CD4-positive, CD25-positive, alpha-beta regulatory T cell (primary cell): ENCODE measurements at regions not wholly inside any gene's neighbourhood (a gene's known extent, or its start where the extent isn't known, plus 50 kb on each side); places are given as distances from the start of the nearest gene placed in this dataset.
"Not testable (repeated sequence)": the region's sequence is repeated elsewhere in the genome, so short reads cannot be mapped to it uniquely, and the experiment has no call there.

Experiments
- ATAC-seq, 2 donors: fragments of 150-1000 bp; cut with Tn5 transposase; one replicate each; pipeline ENCODE4 v1.10.0; 2021; ENCODE audit warnings: low read depth in 2 of 2, moderate number of reproducible peaks in 2 of 2, moderate library complexity in 1 of 2
- DNase-seq, 3 donors: peaks; one replicate each; pipeline versions ENCODE4 v3.0.0 to v3.0.0-alpha.2; 2012 to 2022; ENCODE audit warnings: mixed read lengths in 1 of 3
- H3K27ac ChIP-seq: one replicate; pipeline ENCODE4 v1.7.0; 2013; ENCODE audit warnings: mild to moderate bottlenecking, low read length; ENCODE audit not compliant: insufficient read depth, poor library complexity, severe bottlenecking
- H3K27me3 ChIP-seq: one replicate; pipeline ENCODE4 v1.7.0; 2013; ENCODE audit warnings: low read length; ENCODE audit not compliant: control insufficient read depth, insufficient read depth
- H3K36me3 ChIP-seq: one replicate; pipeline ENCODE4 v1.7.0; 2013; ENCODE audit warnings: mild to moderate bottlenecking, low read length, moderate library complexity; ENCODE audit not compliant: control insufficient read depth, insufficient read depth
- H3K4me1 ChIP-seq: 2 replicates; pipeline ENCODE4 v1.7.0; 2013; ENCODE audit warnings: mild to moderate bottlenecking, low read length; ENCODE audit not compliant: insufficient read depth, control insufficient read depth, poor library complexity, severe bottlenecking
- H3K4me3 ChIP-seq: one replicate; pipeline ENCODE4 v1.7.0; 2013; ENCODE audit warnings: low read depth, mild to moderate bottlenecking, low read length, moderate library complexity
- H3K9me3 ChIP-seq, 2 experiments: 1 replicate in 1 of 2; 2 replicates in 1 of 2; pipeline ENCODE4 v1.7.0; 2013; ENCODE audit warnings: low read length in 2 of 2, mild to moderate bottlenecking in 1 of 2, moderate library complexity in 1 of 2; ENCODE audit not compliant: control insufficient read depth in 2 of 2
- H3K27ac Mint-ChIP-seq, 3 donors: one replicate each; pipeline ENCODE4 v1.8.0; 2020 to 2022; ENCODE audit warnings: mild to moderate bottlenecking in 3 of 3, mixed read lengths in 3 of 3, moderate library complexity in 2 of 3
- H3K27me3 Mint-ChIP-seq: one replicate; pipeline ENCODE4 v1.8.0; 2022; ENCODE audit warnings: mild to moderate bottlenecking, mixed read lengths
- H3K36me3 Mint-ChIP-seq: one replicate; pipeline ENCODE4 v1.8.0; 2020; ENCODE audit warnings: mixed read lengths
- H3K4me1 Mint-ChIP-seq, 4 donors: one replicate each; pipeline ENCODE4 v1.8.0; 2020 to 2022; ENCODE audit warnings: mixed read lengths in 4 of 4, mild to moderate bottlenecking in 1 of 4
- H3K4me3 Mint-ChIP-seq, 4 donors: one replicate each; pipeline ENCODE4 v1.8.0; 2020 to 2022; ENCODE audit warnings: mild to moderate bottlenecking in 4 of 4, mixed read lengths in 4 of 4, moderate library complexity in 3 of 4
- H3K9me3 Mint-ChIP-seq, 7 donors: one replicate each; pipeline ENCODE4 v1.8.0; 2020 to 2022; ENCODE audit warnings: mixed read lengths in 7 of 7, mild to moderate bottlenecking in 3 of 7, moderate library complexity in 2 of 7

DNA sequence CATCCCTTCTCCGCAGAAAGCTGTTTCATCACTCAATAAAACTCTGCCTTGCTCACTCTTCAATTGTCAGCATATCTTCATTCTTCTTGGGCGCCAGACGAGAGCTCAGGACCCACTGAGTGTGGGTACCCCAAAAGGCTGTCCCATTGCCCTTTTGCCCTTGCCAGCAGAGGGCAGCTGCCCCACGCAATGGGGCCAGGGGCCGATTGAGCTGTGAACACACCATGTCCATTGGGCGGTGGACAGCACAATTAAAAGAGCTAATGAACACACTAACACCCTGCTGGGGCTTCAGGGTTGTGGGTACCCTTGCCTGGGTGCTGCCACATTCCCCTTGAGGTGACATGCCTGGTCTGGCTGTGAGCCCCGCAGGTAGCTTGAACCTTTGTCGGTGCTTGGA is 487.2 kb upstream of the NUDT12 start:
- Histone ChIP-seq H3K9me3 (no peaks in the 10 kb centered on the region), H3K36me3 (no peaks in the 10 kb centered on the region), H3K4me1 (no peaks in the 10 kb centered on the region), H3K27me3 (no peaks in the 10 kb centered on the region), H3K4me3 (no peak overlapping the region), H3K27ac (no peak overlapping the region)
- no peak for DNase-seq
- peaks cover 0 to 13% (median 6%) of the 10 kb centered on the region in 7 donors for H3K9me3 Mint-ChIP-seq
- H3K27me3 Mint-ChIP-seq = no peaks in the 10 kb centered on the region
- H3K4me1 Mint-ChIP-seq = no peaks in the 10 kb centered on the region
- no peak for ATAC-seq
- H3K27ac Mint-ChIP-seq = no peak overlapping the region
- no peak overlapping the region for H3K4me3 Mint-ChIP-seq
- H3K36me3 Mint-ChIP-seq = no peaks in the 10 kb centered on the region

DNA sequence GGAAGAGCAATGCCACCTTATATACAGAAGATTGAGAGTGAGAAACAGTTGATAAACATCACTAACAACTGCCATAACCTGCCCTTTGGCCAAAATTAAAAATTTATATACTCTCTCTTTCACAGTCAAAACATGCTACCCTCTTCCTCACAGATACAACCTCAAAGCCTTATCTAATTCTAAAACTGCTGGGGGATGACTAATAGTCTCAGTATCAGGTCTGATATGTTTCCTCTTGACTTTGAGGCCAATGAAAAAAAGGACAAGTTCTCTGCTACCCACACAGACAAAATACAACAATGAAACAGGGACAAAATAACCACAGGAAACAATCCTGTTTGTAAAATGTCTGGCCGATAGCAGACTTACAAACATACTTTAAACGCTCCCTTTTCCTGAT is 485.6 kb upstream of the NUDT12 start:
- ATAC-seq = no peak
- Mint-ChIP-seq H3K27ac (no peak overlapping the region), H3K27me3 (no peaks in the 10 kb centered on the region)

DNA sequence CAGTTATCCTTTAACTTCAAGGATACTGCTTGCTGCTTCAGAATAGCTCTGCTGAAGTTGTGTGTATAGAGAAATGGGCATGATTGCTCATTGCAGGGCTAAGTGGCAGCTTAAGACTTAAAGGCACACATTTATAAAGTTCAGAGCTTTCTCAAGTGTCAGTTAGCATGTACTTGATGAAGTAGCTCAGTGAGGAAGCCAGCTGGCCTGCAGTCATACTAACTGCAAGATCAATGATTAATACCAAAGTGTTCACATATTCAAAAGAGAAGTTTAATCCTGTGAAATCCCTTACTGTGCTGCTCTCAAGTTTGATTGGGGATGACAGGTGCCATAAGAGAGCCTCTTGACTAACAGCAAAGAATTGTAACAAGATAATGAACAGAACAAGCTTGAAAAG is 483.4 kb upstream of the NUDT12 start:
- Histone ChIP-seq H3K27ac (no peak overlapping the region), H3K36me3 (no peaks in the 10 kb centered on the region), H3K9me3 (no peaks in the 10 kb centered on the region), H3K4me3 (no peak overlapping the region), H3K4me1 (no peaks in the 10 kb centered on the region), H3K27me3 (no peaks in the 10 kb centered on the region)
- no peak overlapping the region for H3K4me3 Mint-ChIP-seq
- no peaks in the 10 kb centered on the region for H3K36me3 Mint-ChIP-seq
- H3K9me3 Mint-ChIP-seq = peaks cover 2 to 19% (median 7%) of the 10 kb centered on the region in 7 donors
- H3K4me1 Mint-ChIP-seq = no peaks in the 10 kb centered on the region
- no peak overlapping the region for H3K27ac Mint-ChIP-seq
- ATAC-seq = no peak
- H3K27me3 Mint-ChIP-seq = no peaks in the 10 kb centered on the region
- DNase-seq = no peak

More for the DNA sequence above, 485.6 kb upstream of the NUDT12 start:
- Mint-ChIP-seq H3K36me3 (no peaks in the 10 kb centered on the region), H3K9me3 (peaks cover 0 to 13% (median 6%) of the 10 kb centered on the region in 7 donors), H3K4me1 (no peaks in the 10 kb centered on the region), H3K4me3 (peak overlapping the region in 1 of 4 donors; percentile 39)
- no peak overlapping the region for H3K4me3 ChIP-seq
- H3K27ac ChIP-seq = no peak overlapping the region
- H3K9me3 ChIP-seq = no peaks in the 10 kb centered on the region
- H3K36me3 ChIP-seq = no peaks in the 10 kb centered on the region
- H3K27me3 ChIP-seq = no peaks in the 10 kb centered on the region
- DNase-seq = no peak
- no peaks in the 10 kb centered on the region for H3K4me1 ChIP-seq

DNA sequence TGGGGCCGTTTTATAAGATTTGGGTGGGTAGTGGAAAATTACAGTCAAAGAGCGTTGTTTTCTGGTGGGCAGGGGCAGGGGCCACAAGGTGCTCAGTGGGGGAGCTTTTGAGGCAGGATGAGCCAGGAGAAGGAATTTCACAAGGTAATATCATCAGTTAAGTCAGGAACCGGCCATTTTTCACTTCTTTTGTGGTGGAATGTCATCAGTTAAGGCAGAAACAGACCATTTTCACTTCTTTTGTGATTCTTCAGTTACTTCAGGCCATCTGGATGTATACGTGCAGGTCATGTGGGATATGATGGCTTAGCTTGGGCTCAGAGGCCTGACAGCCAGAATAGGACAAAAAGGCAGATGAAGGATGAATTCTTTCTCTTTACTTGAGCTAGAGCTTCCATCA is 477.3 kb upstream of the NUDT12 start:
- not testable (repeated sequence) for H3K9me3 Mint-ChIP-seq, H3K27me3 Mint-ChIP-seq, ATAC-seq, H3K9me3 ChIP-seq, H3K4me3 ChIP-seq, H3K27ac ChIP-seq, H3K4me1 Mint-ChIP-seq, H3K27me3 ChIP-seq, H3K4me3 Mint-ChIP-seq, H3K36me3 Mint-ChIP-seq, H3K4me1 ChIP-seq, H3K27ac Mint-ChIP-seq, DNase-seq, H3K36me3 ChIP-seq

DNA sequence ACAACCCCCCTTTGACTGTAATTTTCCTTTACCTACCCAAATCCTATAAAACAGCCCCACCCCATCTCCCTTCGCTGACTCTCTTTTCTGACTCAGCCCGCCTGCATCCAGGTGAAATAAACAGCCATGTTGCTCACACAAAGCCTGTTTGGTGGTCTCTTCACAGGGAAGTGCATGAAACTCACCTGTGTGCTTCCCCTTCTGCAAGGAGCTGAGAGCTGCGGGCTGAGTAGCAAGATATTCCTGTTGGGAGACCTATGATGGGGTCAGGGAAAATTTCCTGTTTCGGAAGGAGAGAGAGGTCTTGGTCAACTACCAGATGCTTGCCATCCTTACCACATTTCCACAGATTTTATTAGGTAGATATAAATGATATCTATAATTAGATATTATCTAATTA is 474.5 kb upstream of the NUDT12 start:
- not testable (repeated sequence) for H3K27ac Mint-ChIP-seq, H3K36me3 Mint-ChIP-seq, H3K36me3 ChIP-seq, H3K4me3 Mint-ChIP-seq, ATAC-seq, H3K4me1 Mint-ChIP-seq, H3K4me3 ChIP-seq, H3K4me1 ChIP-seq, H3K27me3 ChIP-seq, DNase-seq, H3K27ac ChIP-seq, H3K27me3 Mint-ChIP-seq, H3K9me3 ChIP-seq
- peaks cover 4 to 11% (median 8%) of the 10 kb centered on the region in 7 donors for H3K9me3 Mint-ChIP-seq

DNA sequence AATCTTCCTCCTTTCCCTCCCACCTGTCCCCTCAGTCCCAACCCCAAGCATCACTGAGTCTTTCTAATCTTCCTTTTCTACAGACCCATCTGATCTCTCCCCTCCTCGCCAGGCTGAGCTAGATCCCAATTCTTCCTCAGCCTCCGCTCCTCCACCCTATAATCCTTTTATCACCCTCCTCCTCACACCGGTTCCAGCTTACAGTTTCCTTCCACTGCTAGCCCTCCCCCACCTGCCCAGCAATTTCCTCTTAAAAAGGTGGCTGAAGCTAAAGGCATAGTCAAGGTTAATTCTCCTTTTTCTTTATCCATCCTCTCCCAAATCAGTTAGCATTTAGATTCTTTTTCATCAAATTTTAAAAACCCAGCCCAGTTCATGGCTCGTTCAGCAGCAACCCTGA is 470.6 kb upstream of the NUDT12 start:
- H3K9me3 ChIP-seq, H3K9me3 Mint-ChIP-seq, H3K27me3 ChIP-seq, H3K4me3 ChIP-seq, H3K27ac ChIP-seq, H3K36me3 ChIP-seq, H3K4me3 Mint-ChIP-seq, DNase-seq, ATAC-seq, H3K36me3 Mint-ChIP-seq, H3K4me1 Mint-ChIP-seq, H3K4me1 ChIP-seq, H3K27me3 Mint-ChIP-seq, H3K27ac Mint-ChIP-seq: not testable (repeated sequence)

DNA sequence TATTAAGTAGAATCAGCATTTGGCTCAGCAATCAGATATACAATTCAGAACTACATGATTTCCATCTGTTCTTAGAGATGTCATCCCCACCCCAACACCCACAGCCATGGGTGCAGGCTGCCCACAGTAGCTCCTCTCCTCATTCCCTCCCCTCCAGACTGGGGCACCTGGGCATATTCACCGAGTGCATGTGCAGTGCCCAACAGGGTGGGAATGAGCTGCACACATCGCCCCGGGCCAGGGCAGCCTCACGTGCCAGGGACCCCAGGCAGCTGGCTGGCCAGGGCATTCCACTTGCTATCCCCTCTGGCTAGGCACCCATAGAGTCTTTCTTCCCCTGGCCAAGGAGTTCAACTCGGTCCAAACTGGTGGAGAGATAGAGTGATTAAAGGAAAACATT is 461.9 kb upstream of the NUDT12 start:
- DNase-seq = no peak
- Mint-ChIP-seq H3K9me3 (peaks cover 0 to 14% (median 3%) of the 10 kb centered on the region in 7 donors), H3K27me3 (no peaks in the 10 kb centered on the region), H3K36me3 (no peaks in the 10 kb centered on the region), H3K4me3 (no peak overlapping the region), H3K4me1 (no peaks in the 10 kb centered on the region), H3K27ac (no peak overlapping the region)
- H3K4me3 ChIP-seq = no peak overlapping the region
- no peaks in the 10 kb centered on the region for H3K27me3 ChIP-seq
- peaks cover 1 to 12% of the 10 kb centered on the region in 2 experiments for H3K9me3 ChIP-seq
- H3K27ac ChIP-seq = no peak overlapping the region
- no peaks in the 10 kb centered on the region for H3K4me1 ChIP-seq
- no peaks in the 10 kb centered on the region for H3K36me3 ChIP-seq
- ATAC-seq = no peak

DNA sequence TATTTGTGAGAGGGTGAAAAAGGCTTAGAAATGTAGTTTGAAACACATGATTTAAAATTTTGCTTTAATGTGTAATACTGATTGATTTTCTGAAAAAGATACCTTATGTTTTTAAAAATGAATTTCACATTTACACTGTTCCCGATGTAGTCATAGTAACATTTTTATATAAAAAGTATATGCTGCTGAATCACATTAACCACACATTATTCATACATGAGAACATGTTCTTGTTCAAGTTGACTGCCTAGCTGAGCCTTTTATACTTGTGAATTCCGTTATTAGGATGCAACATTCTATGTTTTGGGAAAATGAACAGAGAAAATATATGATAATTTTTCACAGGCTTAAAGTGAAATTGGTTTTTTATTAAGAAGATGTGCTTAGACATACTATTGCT is 461.1 kb upstream of the NUDT12 start:
- DNase-seq = no peak
- H3K27me3 Mint-ChIP-seq = no peaks in the 10 kb centered on the region
- no peak for ATAC-seq
- Histone ChIP-seq H3K9me3 (peaks cover 1 to 12% of the 10 kb centered on the region in 2 experiments), H3K27ac (no peak overlapping the region), H3K36me3 (no peaks in the 10 kb centered on the region), H3K27me3 (no peaks in the 10 kb centered on the region), H3K4me1 (no peaks in the 10 kb centered on the region), H3K4me3 (no peak overlapping the region)
- no peaks in the 10 kb centered on the region for H3K36me3 Mint-ChIP-seq
- no peak overlapping the region for H3K27ac Mint-ChIP-seq
- no peaks in the 10 kb centered on the region for H3K4me1 Mint-ChIP-seq
- H3K9me3 Mint-ChIP-seq = peaks cover 0 to 14% (median 3%) of the 10 kb centered on the region in 7 donors
- H3K4me3 Mint-ChIP-seq = no peak overlapping the region
